Glutamatergic neuron (in vitro differentiated cells): ENCODE measurements at regions not wholly inside any gene's neighbourhood (a gene's known extent, or its start where the extent isn't known, plus 50 kb on each side); places are given as distances from the start of the nearest gene placed in this dataset.

Experiments used
- DNase-seq: peaks from one replicate; pipeline ENCODE4 v3.0.0; 2022
- H3K27ac Mint-ChIP-seq: one replicate; pipeline ENCODE4 v1.8.0; 2020; ENCODE audit warnings: mild to moderate bottlenecking, mixed read lengths, inconsistent platforms; ENCODE audit not compliant: unreplicated experiment
- H3K27me3 Mint-ChIP-seq: one replicate; pipeline ENCODE4 v1.8.0; 2020; ENCODE audit warnings: mild to moderate bottlenecking, moderate library complexity, mixed read lengths, inconsistent platforms; ENCODE audit not compliant: unreplicated experiment
- H3K36me3 Mint-ChIP-seq: one replicate; pipeline ENCODE4 v1.8.0; 2020; ENCODE audit warnings: mild to moderate bottlenecking, mixed read lengths, inconsistent platforms; ENCODE audit not compliant: unreplicated experiment
- H3K4me1 Mint-ChIP-seq: one replicate; pipeline ENCODE4 v1.8.0; 2020; ENCODE audit warnings: mild to moderate bottlenecking, low read depth, mixed read lengths, inconsistent platforms; ENCODE audit not compliant: unreplicated experiment
- H3K4me3 Mint-ChIP-seq: one replicate; pipeline ENCODE4 v1.8.0; 2020; ENCODE audit warnings: mild to moderate bottlenecking, mixed read lengths, inconsistent platforms; ENCODE audit not compliant: unreplicated experiment
- H3K9me3 Mint-ChIP-seq: one replicate; pipeline ENCODE4 v1.8.0; 2020; ENCODE audit warnings: mild to moderate bottlenecking, moderate library complexity, mixed read lengths, inconsistent platforms; ENCODE audit not compliant: unreplicated experiment
- TF ChIP-seq, protein P1 (sequence below): fragments of 200-600 bp; sonication (generic); IDR thresholded peaks from one replicate; pipeline ENCODE4 v1.5.0; 2021; ENCODE audit not compliant: partially characterized antibody, unreplicated experiment

- no peaks in the 10 kb centered on the region for H3K36me3 Mint-ChIP-seq
- no peak overlapping the region for H3K4me3 Mint-ChIP-seq
- TF ChIP-seq, protein P1, sequence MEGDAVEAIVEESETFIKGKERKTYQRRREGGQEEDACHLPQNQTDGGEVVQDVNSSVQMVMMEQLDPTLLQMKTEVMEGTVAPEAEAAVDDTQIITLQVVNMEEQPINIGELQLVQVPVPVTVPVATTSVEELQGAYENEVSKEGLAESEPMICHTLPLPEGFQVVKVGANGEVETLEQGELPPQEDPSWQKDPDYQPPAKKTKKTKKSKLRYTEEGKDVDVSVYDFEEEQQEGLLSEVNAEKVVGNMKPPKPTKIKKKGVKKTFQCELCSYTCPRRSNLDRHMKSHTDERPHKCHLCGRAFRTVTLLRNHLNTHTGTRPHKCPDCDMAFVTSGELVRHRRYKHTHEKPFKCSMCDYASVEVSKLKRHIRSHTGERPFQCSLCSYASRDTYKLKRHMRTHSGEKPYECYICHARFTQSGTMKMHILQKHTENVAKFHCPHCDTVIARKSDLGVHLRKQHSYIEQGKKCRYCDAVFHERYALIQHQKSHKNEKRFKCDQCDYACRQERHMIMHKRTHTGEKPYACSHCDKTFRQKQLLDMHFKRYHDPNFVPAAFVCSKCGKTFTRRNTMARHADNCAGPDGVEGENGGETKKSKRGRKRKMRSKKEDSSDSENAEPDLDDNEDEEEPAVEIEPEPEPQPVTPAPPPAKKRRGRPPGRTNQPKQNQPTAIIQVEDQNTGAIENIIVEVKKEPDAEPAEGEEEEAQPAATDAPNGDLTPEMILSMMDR: no peak
- no peaks in the 10 kb centered on the region for H3K4me1 Mint-ChIP-seq
- H3K9me3 Mint-ChIP-seq: no peaks in the 10 kb centered on the region
- DNase-seq: no peak
- no peak overlapping the region for H3K27ac Mint-ChIP-seq
- H3K27me3 Mint-ChIP-seq: no peaks in the 10 kb centered on the region
These were observed 62.0 kb upstream of the DAB2 start for GRCh38 chr5:39486790-39487189.

- Mint-ChIP-seq H3K4me1 (no peaks in the 10 kb centered on the region), H3K36me3 (no peaks in the 10 kb centered on the region), H3K27ac (no peak overlapping the region), H3K4me3 (no peak overlapping the region), H3K9me3 (no peaks in the 10 kb centered on the region), H3K27me3 (no peaks in the 10 kb centered on the region)
- TF ChIP-seq, protein P1: no peak
- no peak for DNase-seq
These were observed 61.6 kb upstream of the DAB2 start for GRCh38 chr5:39486361-39486760.

GRCh38 chr5:39485079-39485478 lies 60.3 kb upstream of the DAB2 start:
- TF ChIP-seq, protein P1: no peak
- no peak overlapping the region for H3K27ac Mint-ChIP-seq
- no peak for DNase-seq
- H3K27me3 Mint-ChIP-seq: no peaks in the 10 kb centered on the region
- H3K4me3 Mint-ChIP-seq: no peak overlapping the region
- no peaks in the 10 kb centered on the region for H3K4me1 Mint-ChIP-seq
- H3K36me3 Mint-ChIP-seq: no peaks in the 10 kb centered on the region
- no peaks in the 10 kb centered on the region for H3K9me3 Mint-ChIP-seq

DNA sequence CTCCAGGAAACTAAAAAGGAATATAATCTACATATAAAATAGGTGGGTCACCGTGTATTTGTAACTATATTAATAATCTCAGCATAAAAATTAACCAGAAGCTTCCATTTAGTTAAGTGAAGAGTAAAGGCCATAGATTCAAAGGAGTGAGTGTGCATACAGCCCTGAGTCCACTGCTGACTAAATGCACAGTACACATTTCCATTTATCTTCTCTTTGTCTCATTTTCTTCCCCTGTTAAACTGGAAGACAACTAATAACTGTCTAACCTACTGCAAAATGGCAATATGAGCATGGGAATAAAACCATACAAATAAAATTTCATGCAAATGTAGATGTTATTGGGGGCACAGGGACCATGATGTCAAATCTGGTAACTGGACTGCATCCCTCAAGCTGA lies 59.9 kb upstream of the DAB2 start:
- Mint-ChIP-seq H3K4me3 (no peak overlapping the region), H3K36me3 (no peaks in the 10 kb centered on the region), H3K4me1 (no peaks in the 10 kb centered on the region), H3K27me3 (no peaks in the 10 kb centered on the region), H3K9me3 (no peaks in the 10 kb centered on the region), H3K27ac (no peak overlapping the region)
- TF ChIP-seq, protein P1: no peak
- DNase-seq: no peak

GRCh38 chr5:39482098-39482497 lies 57.3 kb upstream of the DAB2 start:
- Mint-ChIP-seq H3K9me3 (no peaks in the 10 kb centered on the region), H3K36me3 (no peaks in the 10 kb centered on the region), H3K27me3 (no peaks in the 10 kb centered on the region), H3K4me3 (no peak overlapping the region), H3K4me1 (no peaks in the 10 kb centered on the region), H3K27ac (no peak overlapping the region)
- TF ChIP-seq, protein P1: no peak
- DNase-seq: no peak
